Iris pigment epithelial cell (primary cell): ENCODE measurements at regions not wholly inside any gene's neighbourhood (a gene's known extent, or its start where the extent isn't known, plus 50 kb on each side); places are given as distances from the start of the nearest gene placed in this dataset.
A peak's percentile ranks its signal among the peaks of the same experiment; 100 is the strongest.

Experiments
- DNase-seq: peaks from one replicate; pipeline ENCODE4 v3.0.0-alpha.2; 2011; ENCODE audit warnings: low read depth

DNA sequence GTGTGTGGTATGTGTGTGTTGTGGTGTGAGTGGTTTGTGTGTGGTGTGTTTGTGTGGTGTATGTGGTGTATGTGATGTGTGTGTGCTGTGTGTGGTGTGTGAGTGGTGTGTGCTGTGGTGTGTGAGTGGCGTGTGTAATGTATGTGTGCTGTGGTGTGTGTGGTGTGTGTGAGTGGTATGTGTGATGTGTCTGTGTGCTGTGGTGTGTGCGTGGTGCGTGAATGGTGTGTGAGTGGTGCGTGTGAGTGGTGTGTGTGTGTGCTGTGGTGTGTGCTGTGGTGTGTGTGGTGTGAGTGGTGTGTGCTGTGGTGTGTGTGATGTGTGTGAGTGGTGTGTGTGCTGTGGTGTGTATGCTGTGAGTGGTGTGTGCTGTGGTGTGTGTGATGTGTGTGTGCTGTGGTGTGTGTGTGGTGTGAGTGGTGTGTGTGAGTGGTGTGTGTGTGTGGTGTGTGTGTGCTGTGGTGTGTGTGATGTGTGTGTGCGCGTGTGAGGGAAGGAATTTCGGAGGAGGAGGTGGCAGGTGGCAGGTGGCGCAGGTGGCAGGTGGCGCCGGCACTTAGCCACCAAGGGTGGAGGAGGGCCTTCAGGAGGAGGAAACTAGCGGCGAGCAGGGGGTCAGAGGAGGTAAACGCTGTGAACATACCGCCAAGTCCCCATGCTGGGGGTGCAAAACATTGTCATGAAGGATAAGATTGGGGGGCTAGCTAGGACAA is 191.8 kb downstream of the MELK start:
- no peak for DNase-seq

DNA sequence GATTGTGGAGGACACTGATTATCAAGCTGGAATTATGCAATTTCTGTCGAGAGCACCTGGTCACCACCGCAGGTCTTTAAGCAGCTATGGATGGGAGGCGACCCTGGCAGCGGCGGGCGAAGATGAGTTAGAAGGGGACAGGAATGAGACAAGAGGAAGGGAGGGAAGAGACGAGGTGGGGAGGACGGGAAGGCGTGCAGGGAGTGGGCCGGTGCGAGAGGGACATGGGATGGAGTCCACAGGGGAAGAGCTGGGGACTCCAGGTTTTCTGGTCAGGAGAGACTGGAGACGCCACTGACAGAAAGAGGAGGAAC is 192.3 kb downstream of the MELK start:
- no peak for DNase-seq

DNA sequence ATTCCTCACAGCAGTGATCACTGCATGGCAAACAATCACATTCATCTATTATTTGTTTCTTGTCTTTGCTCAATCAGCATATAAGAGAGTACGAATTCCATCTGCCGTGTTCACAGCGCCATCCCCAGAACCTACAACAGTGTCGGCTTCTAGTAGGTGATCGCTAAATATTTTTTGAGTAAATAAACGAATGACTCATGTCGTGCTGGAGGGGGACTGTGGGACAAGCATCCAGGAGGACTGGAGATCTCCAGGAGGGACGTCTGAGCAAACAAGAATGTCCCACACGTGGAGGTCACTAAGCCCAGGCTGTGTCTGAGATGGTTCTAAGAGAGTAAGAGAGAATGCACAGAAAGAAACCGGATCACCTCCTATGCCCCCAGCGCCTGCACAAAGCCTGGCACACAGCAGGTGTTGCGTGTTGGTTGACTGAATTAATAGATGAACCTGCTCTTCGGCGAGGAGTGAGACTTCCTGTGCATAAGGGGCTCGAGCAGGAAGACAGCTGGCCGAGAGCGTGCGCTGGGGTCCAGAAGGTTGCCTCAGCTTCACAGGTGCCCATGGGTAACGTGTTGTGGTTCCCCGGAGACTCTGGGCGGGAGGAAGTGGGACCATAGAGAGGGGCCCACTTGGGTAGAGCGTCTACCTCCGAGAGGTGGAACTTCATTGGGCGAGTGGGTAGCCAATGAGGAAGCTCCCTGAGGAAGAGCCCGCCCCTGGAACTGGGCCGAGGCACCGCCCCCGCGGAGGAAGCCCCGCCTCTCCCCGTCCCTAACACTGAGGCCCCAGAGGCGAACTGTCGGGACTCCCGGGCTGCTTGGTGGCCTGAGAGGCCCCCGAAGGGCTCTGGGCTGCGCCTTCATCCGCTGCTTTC is 193.0 kb downstream of the MELK start:
- peak; percentile 32 for DNase-seq

DNA sequence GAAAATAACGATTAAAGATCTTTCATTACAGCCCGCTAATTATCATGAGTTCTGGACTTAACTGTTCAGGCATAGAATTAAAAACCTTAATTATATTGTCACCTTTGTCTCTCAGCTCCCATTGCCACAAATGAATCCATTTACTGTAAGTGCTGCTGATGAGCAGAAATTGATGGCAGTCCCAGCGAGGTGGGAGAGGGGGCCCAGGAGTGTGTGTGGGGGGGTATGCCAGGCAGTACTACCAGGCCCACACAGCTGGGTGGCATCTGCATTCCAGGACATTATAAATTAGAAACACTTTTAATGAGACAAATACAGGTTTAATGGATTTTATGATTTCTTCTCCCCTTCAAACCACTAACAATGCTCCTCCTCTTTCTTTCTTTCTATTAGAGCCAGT is 196.0 kb downstream of the MELK start:
- no peak for DNase-seq

DNA sequence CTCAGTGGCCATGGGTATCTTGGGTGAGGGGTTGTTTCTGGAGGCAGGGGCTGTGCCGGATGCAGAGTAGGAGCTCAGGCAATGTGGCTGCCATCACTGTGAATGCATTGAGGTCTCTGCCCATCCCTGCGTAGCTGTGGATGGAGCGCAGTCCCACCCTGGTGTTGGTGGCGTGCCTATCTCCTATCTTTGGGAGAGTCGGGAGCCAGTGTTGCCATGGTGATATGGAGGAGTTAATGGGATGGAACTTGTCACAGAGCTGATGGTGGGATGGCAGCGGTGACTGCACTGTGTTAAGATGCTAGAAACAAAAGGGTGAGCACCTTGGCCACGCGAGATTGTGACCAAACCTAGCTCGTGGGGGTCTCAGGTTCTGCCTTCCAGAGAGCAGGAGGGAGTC is 197.3 kb downstream of the MELK start:
- no peak for DNase-seq

DNA sequence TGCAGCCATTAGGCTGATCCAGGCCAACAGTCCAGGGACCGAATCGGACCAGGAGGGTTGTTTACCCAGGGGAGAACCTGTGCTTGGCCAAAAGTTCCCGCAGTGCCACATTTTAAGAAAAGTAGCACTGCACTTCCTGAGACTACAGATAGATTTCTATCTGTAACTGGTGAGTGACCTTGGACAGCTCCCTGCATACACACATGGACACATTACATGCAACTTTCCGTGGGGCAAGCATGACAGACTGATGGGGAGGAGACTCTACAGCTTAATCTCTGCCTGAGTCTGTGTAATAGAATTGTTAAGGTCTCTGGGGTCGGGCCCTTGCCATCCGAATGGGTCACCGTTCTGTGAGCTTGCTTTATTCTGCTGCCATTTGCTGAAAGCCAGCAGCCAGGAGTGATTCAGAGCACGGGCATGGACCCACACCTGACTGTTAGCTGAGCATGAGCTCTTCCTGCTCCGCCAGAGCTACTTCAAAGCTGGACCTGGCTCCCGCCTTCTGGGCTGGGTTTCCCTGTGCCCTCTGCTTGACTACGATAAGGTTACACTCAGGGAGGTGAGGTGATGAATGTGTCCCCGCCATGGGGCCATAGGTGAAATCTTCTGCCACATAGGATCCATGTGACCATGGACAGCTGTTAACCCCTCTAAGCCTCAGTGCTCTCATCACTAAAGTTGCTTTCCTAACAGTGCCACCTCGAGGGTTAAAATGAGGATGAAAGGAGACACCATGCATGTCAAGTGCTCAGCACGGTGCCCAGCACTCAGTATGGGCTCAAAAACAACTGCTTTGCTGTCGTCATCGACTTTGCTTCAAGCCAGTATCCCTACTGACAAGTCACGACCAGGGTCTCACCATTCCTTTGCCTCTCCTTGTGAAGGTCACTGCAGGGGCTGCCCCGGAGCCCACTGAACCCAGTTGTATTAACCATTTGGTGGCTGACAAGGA is 200.0 kb downstream of the MELK start:
- peak; percentile 42 for DNase-seq

DNA sequence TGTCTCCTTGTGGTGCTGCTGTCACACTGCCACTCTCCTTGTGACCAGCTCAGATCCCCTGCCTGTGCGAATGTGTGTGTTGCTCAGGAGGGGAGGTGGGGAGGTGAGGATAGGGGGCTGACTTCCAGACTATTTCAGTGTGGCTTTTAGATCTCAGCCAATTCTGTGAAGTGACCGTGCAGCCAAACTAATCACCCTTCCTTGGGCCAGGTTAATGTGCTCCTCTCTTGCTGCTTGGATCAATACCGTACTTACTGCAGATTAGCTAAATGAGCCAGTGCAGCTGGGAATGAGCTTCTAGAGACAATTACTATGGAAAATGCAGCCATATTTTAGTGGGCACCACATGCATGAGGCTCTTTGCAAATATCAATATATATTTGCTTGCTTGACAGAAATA is 206.0 kb downstream of the MELK start:
- no peak for DNase-seq

DNA sequence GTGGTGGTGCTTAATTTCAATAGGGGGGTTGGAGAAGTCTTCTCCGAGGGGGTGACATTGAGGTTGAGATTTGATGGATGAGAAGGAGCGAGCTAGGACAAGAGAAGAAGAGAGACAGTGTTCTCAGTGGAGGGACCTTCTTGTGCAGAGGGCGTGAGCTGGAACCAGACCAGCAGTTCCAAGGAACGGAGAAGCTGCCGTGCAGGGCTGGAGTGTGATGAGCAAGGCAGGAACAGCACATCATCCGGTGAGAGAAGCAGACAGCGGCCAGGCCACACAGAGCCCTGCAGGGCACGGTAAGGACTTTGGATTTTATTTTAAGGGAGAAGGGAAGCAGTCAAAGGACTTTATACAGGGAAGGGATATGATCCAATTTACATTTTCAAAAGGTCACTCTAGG is 206.9 kb downstream of the MELK start:
- DNase-seq, result no peak

DNA sequence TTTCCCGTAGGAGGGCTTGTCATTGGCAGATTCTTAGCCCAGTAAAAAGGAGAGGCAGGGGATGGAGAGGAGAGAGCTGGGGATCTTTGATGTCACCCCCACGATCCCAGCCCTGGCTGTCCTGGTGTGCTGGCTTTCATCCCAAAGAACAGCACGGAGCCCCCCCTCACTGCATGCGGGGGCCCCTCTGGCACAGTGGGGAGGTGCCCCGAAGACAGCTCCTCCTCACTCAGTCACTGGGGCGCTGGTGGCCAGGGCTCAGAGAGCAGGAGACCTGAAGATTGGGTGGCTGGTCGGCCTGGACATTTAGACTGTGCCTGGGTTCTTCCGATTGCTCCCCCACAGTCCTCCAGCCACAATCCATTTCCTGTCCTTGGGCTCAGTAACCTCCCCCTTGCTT is 207.5 kb downstream of the MELK start:
- no peak for DNase-seq

DNA sequence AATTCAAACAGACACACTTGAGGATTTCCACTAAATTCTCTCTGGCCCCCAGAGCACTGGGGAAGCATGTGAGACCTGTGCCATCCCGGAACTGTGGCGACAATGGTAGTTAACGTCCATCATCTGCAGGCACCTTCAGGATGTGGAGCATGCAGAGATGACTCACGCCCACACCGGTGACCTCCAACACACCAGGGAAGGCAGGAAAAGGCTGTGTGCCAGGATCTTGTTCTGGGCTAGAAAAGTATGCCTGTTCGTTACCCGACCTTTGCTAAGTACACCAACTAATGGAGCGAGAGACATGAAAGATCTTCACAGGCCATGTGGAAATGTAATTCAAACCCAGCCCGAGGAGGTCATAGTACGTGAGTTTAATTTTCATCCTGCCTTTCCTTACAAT is 208.8 kb downstream of the MELK start:
- peak; percentile 32 for DNase-seq
